Head of caudate nucleus (tissue), 42 donors: ENCODE measurements at regions not wholly inside any gene's neighbourhood (a gene's known extent, or its start where the extent isn't known, plus 50 kb on each side); places are given as distances from the start of the nearest gene placed in this dataset.
"Not testable (repeated sequence)": the region's sequence is repeated elsewhere in the genome, so short reads cannot be mapped to it uniquely, and the experiment has no call there.

Experiments used
- DNase-seq, 42 donors: peaks; one replicate each; pipeline versions ENCODE4 v3.0.0 to v3.0.0-alpha.2; 2020 to 2021; ENCODE audit warnings: mixed read lengths in 7 of 42
- intact Hi-C: fragments of 100-400 bp; cut with DNase I; formaldehyde crosslinking; loops from one replicate; pipeline ENCODE4 v1.15.0; 2022

GRCh38 chr22:49699928-49700498, 127.7 kb downstream of the BRD1 start:
- DNase-seq = peak in 2 of 42 donors; percentile 6 to 11
- intact Hi-C loops = no loop called here

- peak in 3 of 42 donors; percentile 13 to 31 (median 24) for DNase-seq
- intact Hi-C loops = no loop called here
Observed at GRCh38 chr22:49699476-49699875, 128.2 kb downstream of the BRD1 start.

- peak in 4 of 42 donors; percentile 3 to 22 (median 12) for DNase-seq
- intact Hi-C loops = not testable (repeated sequence)
Observed at GRCh38 chr22:49698616-49699015, 129.1 kb downstream of the BRD1 start.

- DNase-seq = no peak
- intact Hi-C loops = no loop called here
Observed at GRCh38 chr22:49697047-49697446, 130.6 kb downstream of the BRD1 start.

GRCh38 chr22:49694462-49695260, 133.0 kb downstream of the BRD1 start:
- intact Hi-C loops = no loop called here
- DNase-seq = peak in 3 of 42 donors; percentile 4 to 21 (median 17)

GRCh38 chr22:49693848-49694247, 133.8 kb downstream of the BRD1 start:
- intact Hi-C loops = no loop called here
- peak in 2 of 42 donors; percentile 21 to 24 for DNase-seq

GRCh38 chr22:49693416-49693815, 134.3 kb downstream of the BRD1 start:
- peak in 1 of 42 donors; percentile 20 for DNase-seq
- intact Hi-C loops = no loop called here

- intact Hi-C loops = no loop called here
- peak in 2 of 42 donors; percentile 7 to 28 for DNase-seq
Observed at GRCh38 chr22:49692499-49693225, 135.0 kb downstream of the BRD1 start.

- DNase-seq = peak in 1 of 42 donors; percentile 23
Observed at GRCh38 chr22:49691256-49691655, 136.4 kb downstream of the BRD1 start.

GRCh38 chr22:49690454-49690853, 137.2 kb downstream of the BRD1 start:
- intact Hi-C loops = no loop called here

More at GRCh38 chr22:49691256-49691655, 136.4 kb downstream of the BRD1 start:
- intact Hi-C loops = no loop called here

GRCh38 chr22:49689858-49690257, 137.8 kb downstream of the BRD1 start:
- intact Hi-C loops = no loop called here
- DNase-seq = peak in 1 of 42 donors; percentile 9

More at GRCh38 chr22:49690454-49690853, 137.2 kb downstream of the BRD1 start:
- peak in 1 of 42 donors; percentile 8 for DNase-seq

GRCh38 chr22:49689255-49689770, 138.4 kb downstream of the BRD1 start:
- DNase-seq = no peak
- intact Hi-C loops = no loop called here

GRCh38 chr22:49688516-49689254, 139.0 kb downstream of the BRD1 start:
- intact Hi-C loops = no loop called here
- peak in 1 of 42 donors; percentile 19 for DNase-seq

GRCh38 chr22:49687786-49688515, 139.7 kb downstream of the BRD1 start:
- intact Hi-C loops = no loop called here
- DNase-seq = peak in 3 of 42 donors; percentile 14 to 32 (median 21)

- peak in 2 of 42 donors; percentile 23 to 26 for DNase-seq
- intact Hi-C loops = no loop called here
Observed at GRCh38 chr22:49687333-49687732, 140.3 kb downstream of the BRD1 start.

GRCh38 chr22:49686495-49687219, 141.0 kb downstream of the BRD1 start:
- intact Hi-C loops = no loop called here
- DNase-seq = peak in 2 of 42 donors; percentile 15 to 27

GRCh38 chr22:49685686-49686085, 142.0 kb downstream of the BRD1 start:
- DNase-seq = peak in 1 of 42 donors; percentile 19
- intact Hi-C loops = no loop called here
